Ovary (tissue), 7 donors: ENCODE measurements at regions not wholly inside any gene's neighbourhood (a gene's known extent, or its start where the extent isn't known, plus 50 kb on each side); places are given as distances from the start of the nearest gene placed in this dataset.

ENCODE experiments used
- DNase-seq, 5 donors: peaks; one replicate each; pipeline ENCODE4 v3.0.0-alpha.2; 2019 to 2020
- H3K27ac ChIP-seq, 2 donors: fragments of 200-600 bp; one replicate each; pipeline versions ENCODE4 v1.5.1 to v1.8.0; 2019 to 2022
- H3K27me3 ChIP-seq: fragments of 200-600 bp; one replicate; pipeline ENCODE4 v1.8.0; 2022
- H3K36me3 ChIP-seq: fragments of 200-600 bp; sonication (generic); one replicate; pipeline ENCODE4 v1.5.1; 2019
- H3K4me1 ChIP-seq: one replicate; pipeline ENCODE4 v1.8.1; 2013; ENCODE audit warnings: mild to moderate bottlenecking, moderate library complexity; ENCODE audit not compliant: insufficient read depth
- H3K4me3 ChIP-seq: fragments of 200-600 bp; sonication (generic); one replicate; pipeline ENCODE4 v1.5.1; 2017
- H3K9me3 ChIP-seq, 2 donors: fragments of 200-600 bp in 1 of 2; sonication (generic) in 1 of 2; one replicate each; pipeline versions ENCODE4 v1.5.1 to v1.8.1; 2013 to 2019; ENCODE audit warnings: mild to moderate bottlenecking in 1 of 2, moderate library complexity in 1 of 2
- CTCF ChIP-seq, 3 donors: fragments of 450-650 bp in 2 of 3; fragments of 200-600 bp in 1 of 3; IDR thresholded peaks; one replicate each; pipeline versions ENCODE4 v1.5.1 to v1.8.0; 2016 to 2022; ENCODE audit warnings: antibody characterized with exemption in 3 of 3, mild to moderate bottlenecking in 1 of 3
- EP300 ChIP-seq: sonication (generic); formaldehyde crosslinking; IDR thresholded peaks from one replicate; pipeline ENCODE4 v1.6.1; 2017; ENCODE audit warnings: antibody characterized with exemption
- POLR2A ChIP-seq: fragments of 450-650 bp; IDR thresholded peaks from one replicate; pipeline ENCODE4 v1.6.1; 2017; ENCODE audit warnings: antibody characterized with exemption, mild to moderate bottlenecking, moderate library complexity
- WGBS, 3 donors: extraction: QIAGEN DNeasy Blood & Tissue Kit in 1 of 3; methylation state at CpG; one replicate each; pipeline versions ENCODE4 v1.1.5 to v1.1.7; 2013 to 2017; 5-methylcytosine and 5-hydroxymethylcytosine counted together
- intact Hi-C, 4 donors: fragments of 100-400 bp; cut with DNase I; formaldehyde crosslinking; loops; one replicate each; pipeline versions ENCODE4 v1.11.0 to v1.15.1; 2022 to 2023
- donor health status: DM: no; HTN: no; CAD: no; lungs with moderate emphysema.
- donor health status: DM: no; HTN: no; CAD: no.
- donor health status: Bipolar disorder and iron deficiency.
- donor health status: DM: no; HTN: no; CAD: no.
- donor health status: DM: yes; HTN: yes; CAD: no.

- TF ChIP-seq POLR2A (no peak), CTCF (IDR thresholded peaks at IDR 0.05) (no peak), EP300 (no peak)
- H3K4me3 ChIP-seq = no peak overlapping the region
- no peaks in the 10 kb centered on the region for H3K27me3 ChIP-seq
- no peak for DNase-seq
- intact Hi-C loops = no loop called here
- 84 to 88% (median 88%) methylated on average over 4 of the region's 4 CpGs for WGBS, 3 donors
- H3K9me3 ChIP-seq = no peaks in the 10 kb centered on the region
- H3K4me1 ChIP-seq = no peaks in the 10 kb centered on the region
- H3K27ac ChIP-seq = no peak overlapping the region
- H3K36me3 ChIP-seq = no peaks in the 10 kb centered on the region
Measured at GRCh38 chr7:131197920-131198615, 129.6 kb upstream of the MKLN1 start.

- Histone ChIP-seq H3K27me3 (no peaks in the 10 kb centered on the region), H3K4me1 (no peaks in the 10 kb centered on the region), H3K36me3 (no peaks in the 10 kb centered on the region), H3K9me3 (no peaks in the 10 kb centered on the region), H3K4me3 (no peak overlapping the region), H3K27ac (no peak overlapping the region)
- intact Hi-C loops = no loop called here
- DNase-seq = no peak
- WGBS, 3 donors = 90 to 92% (median 92%) methylated on average over 5 of the region's 5 CpGs
- TF ChIP-seq POLR2A (no peak), CTCF (IDR thresholded peaks at IDR 0.05) (no peak), EP300 (no peak)
Measured at GRCh38 chr7:131202451-131202850, 125.2 kb upstream of the MKLN1 start.

- Histone ChIP-seq H3K4me3 (no peak overlapping the region), H3K27ac (no peak overlapping the region), H3K27me3 (no peaks in the 10 kb centered on the region), H3K4me1 (no peaks in the 10 kb centered on the region), H3K36me3 (no peaks in the 10 kb centered on the region), H3K9me3 (no peaks in the 10 kb centered on the region)
- TF ChIP-seq CTCF (IDR thresholded peaks at IDR 0.05) = no peak
- TF ChIP-seq POLR2A = no peak
- TF ChIP-seq EP300 = no peak
- intact Hi-C loops = no loop called here
- DNase-seq = no peak
- 43 to 63% (median 53%) methylated on average over 5 of the region's 5 CpGs for WGBS, 3 donors
Measured at GRCh38 chr7:131203291-131203976, 124.2 kb upstream of the MKLN1 start.

GRCh38 chr7:131208777-131209176, 118.9 kb upstream of the MKLN1 start:
- Histone ChIP-seq H3K4me1 (no peaks in the 10 kb centered on the region), H3K9me3 (no peaks in the 10 kb centered on the region), H3K36me3 (no peaks in the 10 kb centered on the region), H3K27me3 (no peaks in the 10 kb centered on the region), H3K4me3 (no peak overlapping the region), H3K27ac (no peak overlapping the region)
- WGBS, 3 donors = 60 to 83% (median 70%) methylated on average over 3 of the region's 3 CpGs
- no peak for DNase-seq
- intact Hi-C loops = no loop called here
- TF ChIP-seq CTCF (IDR thresholded peaks at IDR 0.05) (no peak), EP300 (no peak), POLR2A (no peak)
